ENCODE measurements at regions not wholly inside any gene's neighbourhood (a gene's known extent, or its start where the extent isn't known, plus 50 kb on each side); places are given as distances from the start of the nearest gene placed in this dataset.

GRCh38 chr16:63346000-63346399, 1309.8 kb upstream of the CDH8 start:
- no peak for TF ChIP-seq CTCF (IDR thresholded peaks at IDR 0.05)
- no peak for TF ChIP-seq POLR2A (IDR thresholded peaks at IDR 0.05)
